ENCODE measurements at regions not wholly inside any gene's neighbourhood (a gene's known extent, or its start where the extent isn't known, plus 50 kb on each side); places are given as distances from the start of the nearest gene placed in this dataset.

GRCh38 chr5:5904113-5904512 is 474.2 kb downstream of the MED10 start:
- Histone ChIP-seq H3K9me3 (ENCODE audit: control insufficient read depth, insufficient read depth, low read depth, low read length) (no peaks in the 10 kb centered on the region), H3K27ac (ENCODE audit: extremely low read depth, low read depth, low read length) (no peak overlapping the region), H3K4me3 (ENCODE audit: low read depth, low read length) (no peak overlapping the region), H3K36me3 (ENCODE audit: control insufficient read depth in 2 of 2, insufficient read depth in 1 of 2, low read length in 2 of 2) (no peaks in the 10 kb centered on the region), H3K4me1 (ENCODE audit: control insufficient read depth, insufficient read depth, low read length) (no peaks in the 10 kb centered on the region)
- CTCF ChIA-PET = no interaction called here
- POLR2A ChIA-PET = no interaction called here
- TF ChIP-seq ZFP37 (tag by site-specific recombination; IDR thresholded peaks at IDR 0.05) (no peak), ZSCAN23 (tag by site-specific recombination; IDR thresholded peaks at IDR 0.05) (no peak), ZNF335 (tag by site-specific recombination; conservative IDR thresholded peaks at IDR 0.05) (no peak), ZNF514 (tag by site-specific recombination; IDR thresholded peaks at IDR 0.05) (no peak), ZSCAN30 (tag by site-specific recombination; IDR thresholded peaks at IDR 0.05) (no peak), WT1 (tag by site-specific recombination; IDR thresholded peaks at IDR 0.05) (no peak), ZNF202 (tag by site-specific recombination; IDR thresholded peaks at IDR 0.05; ENCODE audit: borderline replicate concordance) (no peak), ZNF341 (tag by site-specific recombination; IDR thresholded peaks at IDR 0.05; ENCODE audit: low read depth) (no peak), ZNF223 (tag by site-specific recombination; IDR thresholded peaks at IDR 0.05) (no peak), ZNF10 (tag by site-specific recombination; IDR thresholded peaks at IDR 0.05) (no peak), FEZF1 (tag by site-specific recombination; IDR thresholded peaks at IDR 0.05) (no peak)
- TF ChIP-seq, protein P1, sequence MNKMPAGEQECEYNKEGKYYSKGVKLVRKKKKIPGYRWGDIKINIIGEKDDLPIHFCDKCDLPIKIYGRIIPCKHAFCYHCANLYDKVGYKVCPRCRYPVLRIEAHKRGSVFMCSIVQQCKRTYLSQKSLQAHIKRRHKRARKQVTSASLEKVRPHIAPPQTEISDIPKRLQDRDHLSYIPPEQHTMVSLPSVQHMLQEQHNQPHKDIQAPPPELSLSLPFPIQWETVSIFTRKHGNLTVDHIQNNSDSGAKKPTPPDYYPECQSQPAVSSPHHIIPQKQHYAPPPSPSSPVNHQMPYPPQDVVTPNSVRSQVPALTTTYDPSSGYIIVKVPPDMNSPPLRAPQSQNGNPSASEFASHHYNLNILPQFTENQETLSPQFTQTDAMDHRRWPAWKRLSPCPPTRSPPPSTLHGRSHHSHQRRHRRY (tag by site-specific recombination; IDR thresholded peaks at IDR 0.05) = no peak
- TF ChIP-seq, protein P2, sequence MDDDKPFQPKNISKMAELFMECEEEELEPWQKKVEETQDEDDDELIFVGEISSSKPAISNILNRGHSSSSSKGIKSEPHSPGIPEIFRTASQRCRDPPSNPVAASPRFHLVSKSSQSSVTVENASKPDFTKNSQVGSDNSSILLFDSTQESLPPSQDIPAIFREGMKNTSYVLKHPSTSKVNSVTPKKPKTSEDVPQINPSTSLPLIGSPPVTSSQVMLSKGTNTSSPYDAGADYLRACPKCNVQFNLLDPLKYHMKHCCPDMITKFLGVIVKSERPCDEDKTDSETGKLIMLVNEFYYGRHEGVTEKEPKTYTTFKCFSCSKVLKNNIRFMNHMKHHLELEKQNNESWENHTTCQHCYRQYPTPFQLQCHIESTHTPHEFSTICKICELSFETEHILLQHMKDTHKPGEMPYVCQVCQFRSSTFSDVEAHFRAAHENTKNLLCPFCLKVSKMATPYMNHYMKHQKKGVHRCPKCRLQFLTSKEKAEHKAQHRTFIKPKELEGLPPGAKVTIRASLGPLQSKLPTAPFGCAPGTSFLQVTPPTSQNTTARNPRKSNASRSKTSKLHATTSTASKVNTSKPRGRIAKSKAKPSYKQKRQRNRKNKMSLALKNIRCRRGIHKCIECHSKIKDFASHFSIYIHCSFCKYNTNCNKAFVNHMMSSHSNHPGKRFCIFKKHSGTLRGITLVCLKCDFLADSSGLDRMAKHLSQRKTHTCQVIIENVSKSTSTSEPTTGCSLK (tag by site-specific recombination; IDR thresholded peaks at IDR 0.05) = no peak
- TF ChIP-seq, protein P3, sequence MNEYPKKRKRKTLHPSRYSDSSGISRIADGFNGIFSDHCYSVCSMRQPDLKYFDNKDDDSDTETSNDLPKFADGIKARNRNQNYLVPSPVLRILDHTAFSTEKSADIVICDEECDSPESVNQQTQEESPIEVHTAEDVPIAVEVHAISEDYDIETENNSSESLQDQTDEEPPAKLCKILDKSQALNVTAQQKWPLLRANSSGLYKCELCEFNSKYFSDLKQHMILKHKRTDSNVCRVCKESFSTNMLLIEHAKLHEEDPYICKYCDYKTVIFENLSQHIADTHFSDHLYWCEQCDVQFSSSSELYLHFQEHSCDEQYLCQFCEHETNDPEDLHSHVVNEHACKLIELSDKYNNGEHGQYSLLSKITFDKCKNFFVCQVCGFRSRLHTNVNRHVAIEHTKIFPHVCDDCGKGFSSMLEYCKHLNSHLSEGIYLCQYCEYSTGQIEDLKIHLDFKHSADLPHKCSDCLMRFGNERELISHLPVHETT (tag by site-specific recombination; IDR thresholded peaks at IDR 0.05) = no peak
- TF ChIP-seq, protein P4, sequence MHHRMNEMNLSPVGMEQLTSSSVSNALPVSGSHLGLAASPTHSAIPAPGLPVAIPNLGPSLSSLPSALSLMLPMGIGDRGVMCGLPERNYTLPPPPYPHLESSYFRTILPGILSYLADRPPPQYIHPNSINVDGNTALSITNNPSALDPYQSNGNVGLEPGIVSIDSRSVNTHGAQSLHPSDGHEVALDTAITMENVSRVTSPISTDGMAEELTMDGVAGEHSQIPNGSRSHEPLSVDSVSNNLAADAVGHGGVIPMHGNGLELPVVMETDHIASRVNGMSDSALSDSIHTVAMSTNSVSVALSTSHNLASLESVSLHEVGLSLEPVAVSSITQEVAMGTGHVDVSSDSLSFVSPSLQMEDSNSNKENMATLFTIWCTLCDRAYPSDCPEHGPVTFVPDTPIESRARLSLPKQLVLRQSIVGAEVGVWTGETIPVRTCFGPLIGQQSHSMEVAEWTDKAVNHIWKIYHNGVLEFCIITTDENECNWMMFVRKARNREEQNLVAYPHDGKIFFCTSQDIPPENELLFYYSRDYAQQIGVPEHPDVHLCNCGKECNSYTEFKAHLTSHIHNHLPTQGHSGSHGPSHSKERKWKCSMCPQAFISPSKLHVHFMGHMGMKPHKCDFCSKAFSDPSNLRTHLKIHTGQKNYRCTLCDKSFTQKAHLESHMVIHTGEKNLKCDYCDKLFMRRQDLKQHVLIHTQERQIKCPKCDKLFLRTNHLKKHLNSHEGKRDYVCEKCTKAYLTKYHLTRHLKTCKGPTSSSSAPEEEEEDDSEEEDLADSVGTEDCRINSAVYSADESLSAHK (tag by site-specific recombination; IDR thresholded peaks at IDR 0.05) = no peak

GRCh38 chr5:5902678-5903646 is 475.4 kb downstream of the MED10 start:
- Histone ChIP-seq H3K4me1 (ENCODE audit: control insufficient read depth, insufficient read depth, low read length) (no peaks in the 10 kb centered on the region), H3K4me3 (ENCODE audit: low read depth, low read length) (no peak overlapping the region), H3K36me3 (ENCODE audit: control insufficient read depth in 2 of 2, insufficient read depth in 1 of 2, low read length in 2 of 2) (no peaks in the 10 kb centered on the region), H3K27ac (ENCODE audit: extremely low read depth, low read depth, low read length) (no peak overlapping the region), H3K9me3 (ENCODE audit: control insufficient read depth, insufficient read depth, low read depth, low read length) (no peaks in the 10 kb centered on the region)
- ChIA-PET POLR2A (no interaction called here), CTCF (interaction anchor here (0.7 kb wide), 1 partner anchor 16 kb away, joined by 4 read pairs; no protein-coding TSS in a partner anchor)
- no peak for TF ChIP-seq SP7 (tag by site-specific recombination; IDR thresholded peaks at IDR 0.05)
- TF ChIP-seq ZNF155 (tag by site-specific recombination; IDR thresholded peaks at IDR 0.05) = no peak
- TF ChIP-seq, protein P5, sequence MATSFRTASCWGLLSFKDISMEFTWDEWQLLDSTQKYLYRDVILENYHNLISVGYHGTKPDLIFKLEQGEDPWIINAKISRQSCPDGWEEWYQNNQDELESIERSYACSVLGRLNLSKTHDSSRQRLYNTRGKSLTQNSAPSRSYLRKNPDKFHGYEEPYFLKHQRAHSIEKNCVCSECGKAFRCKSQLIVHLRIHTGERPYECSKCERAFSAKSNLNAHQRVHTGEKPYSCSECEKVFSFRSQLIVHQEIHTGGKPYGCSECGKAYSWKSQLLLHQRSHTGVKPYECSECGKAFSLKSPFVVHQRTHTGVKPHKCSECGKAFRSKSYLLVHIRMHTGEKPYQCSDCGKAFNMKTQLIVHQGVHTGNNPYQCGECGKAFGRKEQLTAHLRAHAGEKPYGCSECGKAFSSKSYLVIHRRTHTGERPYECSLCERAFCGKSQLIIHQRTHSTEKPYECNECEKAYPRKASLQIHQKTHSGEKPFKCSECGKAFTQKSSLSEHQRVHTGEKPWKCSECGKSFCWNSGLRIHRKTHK (tag by site-specific recombination; IDR thresholded peaks at IDR 0.05) = no peak
